NCI-H1092 treated with DMSO at 0.1 percent for 48 hours (cell line): ENCODE measurements at regions not wholly inside any gene's neighbourhood (a gene's known extent, or its start where the extent isn't known, plus 50 kb on each side); places are given as distances from the start of the nearest gene placed in this dataset.
"Not testable (repeated sequence)": the region's sequence is repeated elsewhere in the genome, so short reads cannot be mapped to it uniquely, and the experiment has no call there.

ENCODE experiments used
- DNase-seq: peaks from one replicate; lab custom pipeline; 2025; lab: John Stamatoyannopoulos, UW

GRCh38 chr4:133320576-133321170 is 171.6 kb downstream of the PCDH10 start:
- DNase-seq = peak; percentile 1

DNA sequence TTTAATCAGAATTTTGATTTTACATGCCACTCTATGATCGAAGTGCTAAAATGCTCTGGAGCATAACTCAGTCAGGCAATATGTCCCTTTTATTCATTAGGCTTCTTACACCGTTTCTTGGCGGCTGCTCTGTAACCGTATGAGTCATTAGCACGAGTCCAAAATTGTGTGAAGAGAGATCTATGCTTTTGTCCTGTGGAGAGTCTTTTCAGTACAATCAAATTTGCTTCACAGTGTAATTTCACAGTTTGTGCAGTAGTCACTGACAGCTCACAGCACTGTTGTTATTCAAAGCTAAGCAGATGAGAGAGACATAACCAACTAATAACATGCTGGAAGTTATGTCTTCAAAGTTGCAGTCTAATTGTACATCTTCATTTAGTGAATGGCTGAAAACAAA is 167.8 kb downstream of the PCDH10 start:
- DNase-seq = no peak

DNA sequence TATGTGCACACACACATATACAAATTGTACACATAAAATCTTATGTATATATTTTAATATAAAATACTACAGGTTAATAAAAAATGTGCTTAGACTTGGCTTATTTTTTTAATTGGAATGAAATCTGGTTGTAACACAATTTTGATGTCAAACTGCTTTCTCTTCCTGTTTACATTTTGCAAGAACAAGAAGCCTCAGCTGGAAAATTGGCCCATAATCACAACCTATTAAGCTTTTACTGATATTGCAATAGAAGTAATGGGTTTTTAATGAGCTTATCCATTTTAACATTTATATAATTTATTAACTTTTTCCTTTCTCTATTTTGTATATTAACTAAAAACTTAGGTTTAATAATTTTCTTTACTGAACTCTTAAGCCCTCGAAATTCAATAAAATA is 165.9 kb downstream of the PCDH10 start:
- no peak for DNase-seq

DNA sequence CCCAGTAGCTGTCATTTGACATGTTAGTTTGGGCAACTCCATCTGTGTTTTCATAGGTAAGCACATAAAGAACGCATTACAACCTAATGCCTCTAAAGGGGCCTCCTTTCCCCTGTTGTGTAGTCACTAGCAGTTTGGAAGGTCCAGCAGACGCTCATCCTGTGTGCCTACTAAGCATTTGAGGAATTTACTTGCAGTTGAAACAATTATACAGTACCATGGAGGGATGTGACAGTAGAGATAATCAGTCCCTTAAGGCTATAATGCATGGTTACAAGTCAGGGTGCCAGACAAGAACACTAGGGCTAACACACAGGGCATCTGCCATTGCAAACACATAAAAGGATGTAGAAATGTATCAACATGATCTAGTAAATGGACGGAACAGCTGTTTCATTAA is 138.3 kb downstream of the PCDH10 start:
- DNase-seq = no peak

DNA sequence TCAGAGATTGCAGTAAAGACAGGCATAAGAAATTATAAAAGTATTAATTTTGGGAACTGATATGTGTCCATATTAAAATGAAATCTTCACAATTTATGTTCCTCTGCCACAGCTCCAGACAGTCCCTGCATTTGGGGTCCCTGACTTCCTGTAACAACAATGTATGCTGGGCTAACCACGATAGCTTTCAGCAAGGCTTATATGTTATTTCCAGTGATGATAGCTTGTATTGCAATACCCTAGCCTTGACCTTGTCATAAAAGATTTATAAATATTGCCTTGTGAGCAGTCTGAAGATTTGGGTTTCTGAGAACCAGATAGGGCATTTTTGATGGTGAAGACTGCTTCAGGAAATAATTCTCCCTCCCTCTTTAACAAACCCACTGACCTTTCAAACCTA is 129.5 kb downstream of the PCDH10 start:
- DNase-seq = no peak

- DNase-seq = not testable (repeated sequence)
These were observed 128.8 kb downstream of the PCDH10 start for GRCh38 chr4:133277940-133278339.

DNA sequence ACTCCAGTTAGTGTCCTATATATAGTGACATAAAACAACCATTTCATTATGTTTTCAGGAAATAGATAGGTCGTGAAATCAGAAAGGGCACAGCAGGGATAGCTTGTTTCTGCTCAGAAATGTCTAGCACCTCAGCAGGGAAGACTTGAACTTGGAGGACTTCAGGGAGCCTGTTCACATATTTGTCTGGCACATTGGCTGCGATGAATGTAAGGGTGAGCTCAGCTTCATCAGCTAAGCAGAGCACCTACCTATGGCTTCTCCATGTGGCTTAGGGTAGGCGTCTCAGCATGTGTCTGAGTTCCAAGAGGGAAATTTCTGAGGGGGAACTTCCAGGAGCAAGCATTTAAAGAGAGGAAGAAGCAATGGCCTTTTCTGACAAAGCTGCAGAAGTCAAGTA is 126.2 kb downstream of the PCDH10 start:
- no peak for DNase-seq

- DNase-seq = no peak
These were observed 124.3 kb downstream of the PCDH10 start for GRCh38 chr4:133273401-133273800.

- no peak for DNase-seq
These were observed 121.0 kb downstream of the PCDH10 start for GRCh38 chr4:133270021-133270570.

DNA sequence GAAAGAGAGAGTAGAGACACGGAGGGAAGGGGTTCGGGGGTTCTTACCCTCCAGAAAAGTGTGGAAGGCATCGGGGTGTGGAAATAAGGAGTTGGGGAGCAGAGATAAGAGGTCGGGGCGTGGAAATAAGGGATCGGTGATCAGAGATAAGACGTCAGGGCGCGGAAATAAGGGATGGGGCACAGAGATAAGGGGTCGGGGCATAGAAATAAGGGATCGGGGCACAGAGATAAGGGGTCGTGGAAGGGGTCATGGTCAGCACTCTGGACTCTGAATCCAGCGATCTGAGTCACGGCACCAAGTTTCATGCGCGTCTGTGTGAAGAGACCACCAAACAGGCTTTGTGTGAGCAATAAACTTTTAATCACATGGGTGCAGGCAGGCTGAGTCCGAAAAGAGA is 119.1 kb downstream of the PCDH10 start:
- no peak for DNase-seq

DNA sequence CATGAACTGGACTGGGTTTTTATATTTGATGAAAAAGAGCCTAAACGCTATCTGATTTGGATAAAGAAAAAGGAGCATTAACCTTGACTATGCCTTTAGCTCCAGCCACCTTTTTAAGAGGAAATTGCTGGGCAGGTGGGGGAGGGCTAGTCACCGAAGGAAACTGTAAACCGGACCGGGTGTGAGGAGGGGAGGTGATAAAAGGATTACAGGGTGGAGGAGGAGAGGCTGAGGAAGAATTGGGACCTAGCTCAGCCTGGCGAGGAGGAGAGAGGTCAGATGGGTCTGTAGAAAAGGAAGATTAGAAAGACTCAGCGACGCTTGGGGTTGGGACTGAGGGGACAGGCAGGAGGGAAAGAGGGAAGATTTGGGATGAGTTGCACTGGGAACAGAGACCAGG is 118.4 kb downstream of the PCDH10 start:
- not testable (repeated sequence) for DNase-seq

- DNase-seq = not testable (repeated sequence)
These were observed 117.9 kb downstream of the PCDH10 start for GRCh38 chr4:133266966-133267365.

DNA sequence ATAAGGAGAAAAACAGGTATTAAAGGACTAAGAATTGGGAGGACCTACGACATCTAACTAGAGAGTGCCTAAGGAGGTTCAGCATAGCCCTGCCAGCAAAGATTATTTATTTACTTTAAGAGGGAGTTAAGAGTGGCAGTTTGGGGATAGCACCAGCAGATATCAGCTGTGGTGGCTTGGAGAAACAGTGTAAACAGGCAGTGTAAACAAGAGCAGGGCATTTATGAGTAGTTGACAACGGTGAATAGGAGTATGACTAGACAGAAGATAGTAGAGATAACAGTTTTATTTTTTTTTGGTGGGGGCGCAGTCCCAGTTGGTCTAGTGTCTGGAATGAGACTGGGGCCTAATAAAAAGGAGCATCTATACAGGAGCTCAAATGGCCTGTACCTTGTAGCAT is 115.2 kb downstream of the PCDH10 start:
- DNase-seq = not testable (repeated sequence)

GRCh38 chr4:133263104-133263503 is 114.0 kb downstream of the PCDH10 start:
- DNase-seq = no peak

DNA sequence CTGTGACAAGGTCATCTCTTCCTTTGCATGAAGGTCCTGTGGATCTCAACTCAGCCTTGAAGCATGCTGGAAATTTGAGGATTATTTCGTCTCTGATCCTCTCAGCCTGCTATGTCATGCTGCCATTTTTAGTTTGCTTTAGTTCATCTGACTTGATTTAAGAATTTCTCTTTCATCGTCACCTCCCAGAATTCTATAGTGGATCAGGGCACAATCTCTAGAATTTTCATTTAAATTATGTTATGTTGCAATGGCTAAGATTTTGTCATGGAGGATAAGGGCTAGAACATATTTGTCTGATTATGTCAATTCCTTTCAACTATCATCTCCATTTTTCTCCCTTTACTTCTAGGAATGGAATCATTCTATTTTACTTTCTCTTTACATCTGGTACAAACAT is 98.8 kb downstream of the PCDH10 start:
- DNase-seq = no peak

GRCh38 chr4:133245226-133245625 is 96.1 kb downstream of the PCDH10 start:
- DNase-seq = no peak
